ENCODE measurements at regions not wholly inside any gene's neighbourhood (a gene's known extent, or its start where the extent isn't known, plus 50 kb on each side); places are given as distances from the start of the nearest gene placed in this dataset.

DNA sequence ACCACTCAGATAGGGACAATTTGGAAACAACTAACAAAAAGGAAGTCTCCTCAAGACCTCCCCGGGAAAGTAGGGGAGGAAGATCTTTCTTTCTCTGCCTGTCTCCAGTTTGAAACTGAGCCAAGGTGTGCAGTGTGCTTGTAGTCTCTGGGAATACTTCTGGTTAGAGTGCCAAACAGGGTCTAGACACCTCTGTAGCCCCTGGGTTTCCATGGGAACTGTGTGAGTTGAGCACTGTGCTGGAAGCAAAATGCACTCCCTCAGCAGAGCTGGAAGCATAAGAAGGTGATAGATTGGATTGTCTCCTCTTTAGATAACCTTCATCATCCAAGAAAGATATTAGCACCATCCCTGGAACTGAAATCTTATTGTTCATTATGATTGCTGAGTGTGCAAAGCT, 129.2 kb upstream of the TNPO1 start:
- H2BK5ac ChIP-seq (ENCODE audit: low read depth, low read length): no peak overlapping the region
- H3K79me1 ChIP-seq (ENCODE audit: low read depth, low read length): no peaks in the 10 kb centered on the region
- 0 out of 4 replicates have a peak, but pooled peaks cover 0 to 3% of the 10 kb centered on the region in 2 experiments for H3K9me3 ChIP-seq (ENCODE audit: insufficient read depth in 2 of 2, low read depth in 1 of 2, low read length in 1 of 2)
- H3K14ac ChIP-seq (ENCODE audit: insufficient read length): no peak overlapping the region
- no peak overlapping the region for H2BK120ac ChIP-seq (replicated peaks; ENCODE audit: low read depth, low read length)
- no peaks in the 10 kb centered on the region for H3K36me3 ChIP-seq (ENCODE audit: control insufficient read depth in 2 of 4, insufficient read depth in 4 of 4, low read length in 3 of 4)
- no peak overlapping the region for H3K9ac ChIP-seq (replicated peaks in 1 of 4; ENCODE audit: extremely low read depth in 1 of 4, low read depth in 3 of 4, low read length in 3 of 4)
- 92% methylated on average over 1 of the region's 1 CpG; no CpG with 5 or more reads in 1 of the 2 experiments for WGBS, 2 experiments (ENCODE audit: extremely low coverage in 1 of 2, insufficient coverage in 1 of 2, insufficient read length in 1 of 2, insufficient replicate concordance in 2 of 2, low coverage in 1 of 2, low lambda C conversion rate in 2 of 2, missing lambda C conversion rate in 1 of 2)
- no peak overlapping the region for H3K18ac ChIP-seq (ENCODE audit: extremely low read depth, low read length)
- H3K4me1 ChIP-seq (replicated peaks in 1 of 4; ENCODE audit: control insufficient read depth in 3 of 4, insufficient read depth in 4 of 4, low read length in 3 of 4): no peaks in the 10 kb centered on the region
- no peak for DNase-seq (ENCODE audit: low read depth in 1 of 2, low spot score in 2 of 2)
- no peak overlapping the region for H3K4me2 ChIP-seq (ENCODE audit: insufficient read depth in 1 of 2, low read depth in 2 of 2, low read length in 2 of 2)
- H2AK5ac ChIP-seq (ENCODE audit: low read depth, low read length): no peak overlapping the region
- CTCF ChIA-PET (ENCODE audit: partially characterized antibody): no interaction called here
- H4K8ac ChIP-seq (ENCODE audit: extremely low read depth, insufficient read depth, low read length): no peak overlapping the region
- no peak for FAIRE-seq
- no peak overlapping the region for H2BK12ac ChIP-seq (ENCODE audit: low read depth, low read length)
- H4K91ac ChIP-seq (replicated peaks; ENCODE audit: insufficient read length, low read length): no peak overlapping the region
- TF ChIP-seq HDAC6 (IDR thresholded peaks at IDR 0.05; ENCODE audit: low read depth, low read length): no peak
- H4K5ac ChIP-seq (ENCODE audit: insufficient read length, low read depth, low read length): no peak overlapping the region
- H3K23ac ChIP-seq (ENCODE audit: insufficient read length): no peak overlapping the region
- H2BK20ac ChIP-seq (ENCODE audit: low read length): no peak overlapping the region
- no peak overlapping the region for H2BK15ac ChIP-seq (ENCODE audit: low read length)
- H3K27me3 ChIP-seq (replicated peaks in 1 of 4; ENCODE audit: control insufficient read depth in 3 of 4, extremely low read depth in 1 of 4, insufficient read depth in 3 of 4, low read length in 3 of 4): no peaks in the 10 kb centered on the region
- no peak overlapping the region for H3K4me3 ChIP-seq (ENCODE audit: extremely low read depth in 1 of 4, insufficient read depth in 2 of 4, low read depth in 3 of 4, low read length in 4 of 4)
- no peaks in the 10 kb centered on the region for H3K79me2 ChIP-seq (ENCODE audit: control insufficient read depth in 1 of 2, insufficient read depth in 2 of 2, low read length in 2 of 2)
- 0 out of 2 replicates have a peak overlapping the region, but pooled peaks have one; percentile 65 for H2AFZ ChIP-seq (ENCODE audit: low read length)
- no peak overlapping the region for H3K27ac ChIP-seq (ENCODE audit: low read depth, low read length)
- H3K56ac ChIP-seq (replicated peaks; ENCODE audit: insufficient read length, low read depth, low read length): no peak overlapping the region
- no peak overlapping the region for H3K4ac ChIP-seq (replicated peaks; ENCODE audit: insufficient read length, low read depth, low read length)
- POLR2A ChIA-PET (ENCODE audit: partially characterized antibody): no interaction called here
- no peaks in the 10 kb centered on the region for H3K23me2 ChIP-seq (ENCODE audit: low read depth, low read length)
- H4K20me1 ChIP-seq (replicated peaks in 1 of 2; ENCODE audit: control insufficient read depth in 1 of 2, insufficient read depth in 2 of 2, low read length in 2 of 2): no peaks in the 10 kb centered on the region

Measured in H1 (cell line).